H9 (cell line): ENCODE measurements at regions not wholly inside any gene's neighbourhood (a gene's known extent, or its start where the extent isn't known, plus 50 kb on each side); places are given as distances from the start of the nearest gene placed in this dataset.

Experiments used
- DNase-seq: peaks from one replicate; pipeline ENCODE4 v3.0.0-alpha.2; 2017
- H2AFZ ChIP-seq: one replicate; pipeline ENCODE4 v1.6.1; 2013; ENCODE audit warnings: mild to moderate bottlenecking, low read length, control low read depth, moderate library complexity
- H2AK5ac ChIP-seq: 2 replicates; pipeline ENCODE4 v1.6.1; 2013; ENCODE audit warnings: low read length, control low read depth, mixed read lengths; ENCODE audit not compliant: insufficient read length
- H2BK120ac ChIP-seq: one replicate; pipeline ENCODE4 v1.6.1; 2013; ENCODE audit warnings: low read depth, mild to moderate bottlenecking, low read length, control low read depth, inconsistent platforms; ENCODE audit not compliant: poor library complexity, severe bottlenecking
- H2BK12ac ChIP-seq: 2 replicates; pipeline ENCODE4 v1.6.1; 2013; ENCODE audit warnings: low read length, control low read depth, mixed read lengths, low read depth; ENCODE audit not compliant: insufficient read length
- H2BK15ac ChIP-seq: 2 replicates; pipeline ENCODE4 v1.6.1; 2013; ENCODE audit warnings: low read depth, low read length, control low read depth
- H2BK20ac ChIP-seq: one replicate; pipeline ENCODE4 v1.6.1; 2013; ENCODE audit warnings: low read depth, mild to moderate bottlenecking, low read length, control low read depth, inconsistent platforms; ENCODE audit not compliant: poor library complexity, severe bottlenecking
- H2BK5ac ChIP-seq: 2 replicates; pipeline ENCODE4 v1.6.1; 2013; ENCODE audit warnings: low read length, control low read depth, mixed read lengths; ENCODE audit not compliant: insufficient read length
- H3K14ac ChIP-seq: 2 replicates; pipeline ENCODE4 v1.6.1; 2013; ENCODE audit warnings: low read length, control low read depth; ENCODE audit not compliant: insufficient read depth
- H3K18ac ChIP-seq: 2 replicates; pipeline ENCODE4 v1.6.1; 2013; ENCODE audit warnings: low read depth, mild to moderate bottlenecking, mixed read lengths, low read length, control low read depth; ENCODE audit not compliant: insufficient read length
- H3K23ac ChIP-seq: 2 replicates; pipeline ENCODE4 v1.6.1; 2013; ENCODE audit warnings: low read length, control low read depth, mixed read lengths, low read depth; ENCODE audit not compliant: insufficient read length
- H3K23me2 ChIP-seq: 2 replicates; pipeline ENCODE4 v1.6.1; 2013; ENCODE audit warnings: low read depth, mild to moderate bottlenecking, mixed read lengths, low read length, control low read depth; ENCODE audit not compliant: insufficient read length, poor library complexity, severe bottlenecking
- H3K27ac ChIP-seq: 2 replicates; pipeline ENCODE4 v1.5.1; 2013; ENCODE audit warnings: low read length, control low read depth, mixed read lengths, low read depth; ENCODE audit not compliant: insufficient read length
- H3K27me3 ChIP-seq: 2 replicates; pipeline ENCODE4 v1.6.1; 2013; ENCODE audit warnings: low read length, control low read depth, inconsistent platforms; ENCODE audit not compliant: insufficient read depth
- H3K4ac ChIP-seq: 2 replicates; pipeline ENCODE4 v1.6.1; 2013; ENCODE audit warnings: low read depth, mild to moderate bottlenecking, control low read depth, inconsistent platforms, low read length, moderate library complexity
- H3K4me1 ChIP-seq: 2 replicates; pipeline ENCODE4 v1.6.1; 2013; ENCODE audit warnings: low read length, control low read depth, inconsistent platforms; ENCODE audit not compliant: insufficient read depth
- H3K4me2 ChIP-seq: 2 replicates; pipeline ENCODE4 v1.6.1; 2013; ENCODE audit warnings: low read length, control low read depth, mixed read lengths; ENCODE audit not compliant: insufficient read length, insufficient read depth
- H3K56ac ChIP-seq: 2 replicates; pipeline ENCODE4 v1.6.1; 2013; ENCODE audit warnings: low read depth, mild to moderate bottlenecking, mixed read lengths, low read length, control low read depth; ENCODE audit not compliant: insufficient read length
- H3K79me1 ChIP-seq: 2 replicates; pipeline ENCODE4 v1.6.1; 2013; ENCODE audit warnings: low read depth, mild to moderate bottlenecking, moderate library complexity, low read length, control low read depth, inconsistent platforms; ENCODE audit not compliant: insufficient read depth, poor library complexity, severe bottlenecking
- H3K79me2 ChIP-seq: 2 replicates; pipeline ENCODE4 v1.6.1; 2013; ENCODE audit warnings: low read length, control low read depth, inconsistent platforms; ENCODE audit not compliant: insufficient read depth
- H3K9ac ChIP-seq: 2 replicates; pipeline ENCODE4 v1.6.1; 2013; ENCODE audit warnings: low read length, control low read depth, mixed read lengths; ENCODE audit not compliant: insufficient read length; ENCODE audit errors: extremely low read depth
- H3K9me3 ChIP-seq: one replicate; pipeline ENCODE4 v1.6.1; 2013; ENCODE audit warnings: low read depth, low read length, inconsistent platforms; ENCODE audit not compliant: control insufficient read depth
- H3T11ph ChIP-seq: one replicate; pipeline ENCODE4 v1.6.1; 2013; ENCODE audit warnings: mild to moderate bottlenecking, low read length, control low read depth, inconsistent platforms
- H4K20me1 ChIP-seq: one replicate; pipeline ENCODE4 v1.6.1; 2013; ENCODE audit not compliant: control insufficient read depth, insufficient read length, insufficient read depth
- H4K5ac ChIP-seq: 2 replicates; pipeline ENCODE4 v1.6.1; 2013; ENCODE audit warnings: low read depth, mild to moderate bottlenecking, mixed read lengths, low read length, control low read depth; ENCODE audit not compliant: insufficient read length
- H4K8ac ChIP-seq: replicated peaks from 2 replicates; pipeline ENCODE4 v1.6.1; 2013; ENCODE audit warnings: low read length, control low read depth, mixed read lengths, low read depth; ENCODE audit not compliant: insufficient read length
- H4K91ac ChIP-seq: 2 replicates; pipeline ENCODE4 v1.6.1; 2013; ENCODE audit warnings: low read depth, mild to moderate bottlenecking, moderate library complexity, mixed read lengths, low read length, control low read depth; ENCODE audit not compliant: insufficient read length
- H3K27ac Mint-ChIP-seq, 3 experiments: 2 replicates in 2 of 3; 3 replicates in 1 of 3; pipeline ENCODE4 v1.8.0; 2020 to 2021; ENCODE audit warnings: mixed read lengths in 3 of 3, mild to moderate bottlenecking in 1 of 3, moderate library complexity in 1 of 3
- H3K27me3 Mint-ChIP-seq: 2 replicates; pipeline ENCODE4 v1.8.0; 2021; ENCODE audit warnings: low read depth, mild to moderate bottlenecking, moderate library complexity, mixed read lengths
- H3K36me3 Mint-ChIP-seq, 3 experiments: 2 replicates in 2 of 3; 3 replicates in 1 of 3; pipeline ENCODE4 v1.8.0; 2020 to 2021; ENCODE audit warnings: low read depth in 3 of 3, mixed read lengths in 3 of 3; ENCODE audit not compliant: insufficient read depth in 1 of 3
- H3K4me1 Mint-ChIP-seq, 2 experiments: 2 replicates each; pipeline ENCODE4 v1.8.0; 2020; ENCODE audit warnings: mixed read lengths in 2 of 2
- H3K4me3 Mint-ChIP-seq, 2 experiments: 2 replicates in 1 of 2; 3 replicates in 1 of 2; pipeline ENCODE4 v1.8.0; 2020 to 2021; ENCODE audit warnings: mild to moderate bottlenecking in 2 of 2, mixed read lengths in 2 of 2, moderate library complexity in 1 of 2
- H3K9me3 Mint-ChIP-seq, 2 experiments: 2 replicates in 1 of 2; 3 replicates in 1 of 2; pipeline ENCODE4 v1.8.0; 2020; ENCODE audit warnings: mild to moderate bottlenecking in 2 of 2, mixed read lengths in 2 of 2, moderate library complexity in 1 of 2
- CTCF ChIP-seq: fragments of 200-600 bp; sonication (generic); conservative IDR thresholded peaks from 3 replicates; pipeline ENCODE4 v1.8.0; 2021; ENCODE audit warnings: antibody characterized with exemption, mild to moderate bottlenecking
- WGBS: extraction: QIAGEN DNeasy Blood & Tissue Kit; methylation state at CpG from one replicate; pipeline ENCODE4 v1.1.7; 2013; ENCODE audit warnings: missing lambda C conversion rate, low lambda C conversion rate, mixed read lengths; ENCODE audit not compliant: insufficient read length; ENCODE audit errors: extremely low coverage; 5-methylcytosine and 5-hydroxymethylcytosine counted together

GRCh38 chr14:97657609-97658008 is 860.4 kb downstream of the VRK1 start:
- H3K4me1 Mint-ChIP-seq, result peaks cover 26 to 29% of the 10 kb centered on the region in 2 experiments
- WGBS, result no CpG with 5 or more reads among the region's 2 CpGs

More at GRCh38 chr14:97657609-97658008, 860.4 kb downstream of the VRK1 start:
- H4K20me1 ChIP-seq, result no peaks in the 10 kb centered on the region
- no peaks in the 10 kb centered on the region for H3K9me3 ChIP-seq
- no peak overlapping the region for H3K27ac ChIP-seq
- no peak overlapping the region for H3K4me2 ChIP-seq
- H3K4ac ChIP-seq, result no peak overlapping the region
- H3K18ac ChIP-seq, result no peak overlapping the region
- no peak overlapping the region for H2BK120ac ChIP-seq
- H2BK12ac ChIP-seq, result no peak overlapping the region
- no peak overlapping the region for H4K91ac ChIP-seq
- no peak overlapping the region for H4K8ac ChIP-seq
- DNase-seq, result no peak
- no peak overlapping the region for H3K27ac Mint-ChIP-seq
- H2BK20ac ChIP-seq, result no peak overlapping the region
- H3K9ac ChIP-seq, result no peak overlapping the region
- no peak overlapping the region for H4K5ac ChIP-seq
- no peak overlapping the region for H2BK15ac ChIP-seq
- H3K4me1 ChIP-seq, result peaks cover 6% of the 10 kb centered on the region; the same call in 1 of the 2 replicates
- no peaks in the 10 kb centered on the region for H3K23me2 ChIP-seq
- H3K27me3 Mint-ChIP-seq, result no peaks in the 10 kb centered on the region; the same call in 1 of the 2 replicates
- H3K23ac ChIP-seq, result no peak overlapping the region
- no peak overlapping the region for H2BK5ac ChIP-seq
- no peak for TF ChIP-seq CTCF
- no peak overlapping the region for H3K56ac ChIP-seq
- no peaks in the 10 kb centered on the region for H3K79me1 ChIP-seq
- H3K14ac ChIP-seq, result no peak overlapping the region
- H3K4me3 Mint-ChIP-seq, result no peak overlapping the region
- no peaks in the 10 kb centered on the region for H3K9me3 Mint-ChIP-seq
- no peak overlapping the region for H2AK5ac ChIP-seq
- H3K36me3 Mint-ChIP-seq, result peaks cover 0 to 2% (median 0%) of the 10 kb centered on the region in 3 experiments; a peak in 2 of 7 replicates
- H3K27me3 ChIP-seq, result no peaks in the 10 kb centered on the region
- no peak overlapping the region for H3T11ph ChIP-seq
- H3K79me2 ChIP-seq, result no peaks in the 10 kb centered on the region
- no peak overlapping the region for H2AFZ ChIP-seq
